ENCODE measurements at regions not wholly inside any gene's neighbourhood (a gene's known extent, or its start where the extent isn't known, plus 50 kb on each side); places are given as distances from the start of the nearest gene placed in this dataset.
"Not testable (repeated sequence)": the region's sequence is repeated elsewhere in the genome, so short reads cannot be mapped to it uniquely, and the experiment has no call there.

DNA sequence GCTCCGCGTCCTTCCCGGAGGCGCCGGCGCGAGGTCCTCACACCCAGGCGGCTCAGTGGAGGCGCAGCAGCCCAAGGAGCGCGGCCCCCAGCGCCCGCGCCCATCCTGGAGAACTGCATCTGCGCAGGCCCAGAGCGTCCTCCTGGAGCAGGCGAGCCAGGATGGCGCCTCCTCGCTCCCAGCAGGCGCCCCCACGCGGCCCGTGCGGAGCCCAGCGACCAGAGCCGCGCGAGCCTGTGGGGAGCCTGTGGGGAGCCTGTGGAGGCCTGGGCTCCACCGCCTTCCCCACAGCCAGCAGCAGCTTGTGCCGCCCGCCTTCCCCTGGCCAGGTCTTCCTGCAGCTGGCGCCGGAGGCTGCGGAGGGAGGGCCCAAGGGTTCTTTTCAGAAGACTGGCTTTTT lies 953.9 kb downstream of the TMEM121 start:
- H3K9ac ChIP-seq (ENCODE audit: low read length); H3K79me2 ChIP-seq (ENCODE audit: control insufficient read depth, insufficient read depth, low read length); H3K4me2 ChIP-seq (replicated peaks; ENCODE audit: low read depth, low read length, poor library complexity, severe bottlenecking); intact Hi-C loops (cut with micrococcal nuclease); DNase-seq; H3K36me3 ChIP-seq (replicated peaks in 1 of 2; ENCODE audit: control extremely low read depth in 1 of 2, control insufficient read depth in 1 of 2, extremely low read depth in 1 of 2, insufficient read depth in 2 of 2, low read length in 1 of 2); H3K4me1 ChIP-seq (ENCODE audit: control insufficient read depth in 2 of 2, insufficient read depth in 2 of 2, low read length in 2 of 2); H3K27ac Mint-ChIP-seq; H3K27me3 ChIP-seq (replicated peaks in 1 of 4; ENCODE audit: control extremely low read depth in 1 of 4, control insufficient read depth in 3 of 4, insufficient read depth in 4 of 4, low read length in 3 of 4); H3K27me3 Mint-ChIP-seq; CTCF ChIA-PET; H4K20me1 ChIP-seq (ENCODE audit: control insufficient read depth, insufficient read depth, low read length, poor library complexity, severe bottlenecking); H3K27ac ChIP-seq (ENCODE audit: low read length in 2 of 2); H3K9me3 Mint-ChIP-seq (ENCODE audit: insufficient read depth); H3K9me3 ChIP-seq (ENCODE audit: control extremely low read depth in 1 of 3, control insufficient read depth in 2 of 3, insufficient read depth in 1 of 3, low read length in 2 of 3); H3K4me3 ChIP-seq (ENCODE audit: control extremely low read depth in 1 of 5, extremely low read depth in 1 of 5, insufficient read depth in 1 of 5, low read depth in 2 of 5, low read length in 4 of 5); H3K4me3 Mint-ChIP-seq; ATAC-seq (ENCODE audit: low read depth); H2AFZ ChIP-seq (ENCODE audit: insufficient read depth, low read depth, low read length, poor library complexity, severe bottlenecking); H3K4me1 Mint-ChIP-seq; POLR2A ChIA-PET: not testable (repeated sequence)
- WGBS (ENCODE audit: insufficient coverage) = no CpG with 5 or more reads among the region's 34 CpGs

DNA sequence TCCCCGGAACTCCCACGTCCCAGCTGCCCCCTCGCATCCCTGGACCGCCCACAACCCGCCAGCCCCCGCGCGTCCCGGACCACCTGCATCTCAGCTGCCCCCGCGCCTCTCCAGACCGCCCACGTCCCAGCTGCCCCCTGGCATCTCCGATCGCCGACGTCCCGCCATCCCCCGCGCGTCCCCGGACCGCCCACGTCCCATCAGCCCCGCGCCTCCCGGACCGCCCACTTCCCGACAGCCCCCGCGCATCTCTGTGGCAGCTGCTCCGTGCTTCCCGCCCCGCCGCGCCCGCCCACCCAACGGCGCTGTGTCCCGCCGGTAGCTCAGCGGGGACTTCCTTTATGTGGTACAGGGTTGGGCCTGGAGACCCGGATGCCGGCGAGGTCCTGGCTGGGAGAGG lies 955.8 kb downstream of the TMEM121 start:
- H3K27me3 Mint-ChIP-seq; H2AFZ ChIP-seq (ENCODE audit: insufficient read depth, low read depth, low read length, poor library complexity, severe bottlenecking); DNase-seq; H3K36me3 ChIP-seq (replicated peaks in 1 of 2; ENCODE audit: control extremely low read depth in 1 of 2, control insufficient read depth in 1 of 2, extremely low read depth in 1 of 2, insufficient read depth in 2 of 2, low read length in 1 of 2); H3K27ac ChIP-seq (ENCODE audit: low read length in 2 of 2); H4K20me1 ChIP-seq (ENCODE audit: control insufficient read depth, insufficient read depth, low read length, poor library complexity, severe bottlenecking); intact Hi-C loops (cut with micrococcal nuclease); H3K27ac Mint-ChIP-seq; H3K4me1 ChIP-seq (ENCODE audit: control insufficient read depth in 2 of 2, insufficient read depth in 2 of 2, low read length in 2 of 2); H3K4me1 Mint-ChIP-seq; H3K4me3 Mint-ChIP-seq; H3K4me3 ChIP-seq (ENCODE audit: control extremely low read depth in 1 of 5, extremely low read depth in 1 of 5, insufficient read depth in 1 of 5, low read depth in 2 of 5, low read length in 4 of 5); POLR2A ChIA-PET; ATAC-seq (ENCODE audit: low read depth); H3K4me2 ChIP-seq (replicated peaks; ENCODE audit: low read depth, low read length, poor library complexity, severe bottlenecking); H3K27me3 ChIP-seq (replicated peaks in 1 of 4; ENCODE audit: control extremely low read depth in 1 of 4, control insufficient read depth in 3 of 4, insufficient read depth in 4 of 4, low read length in 3 of 4); CTCF ChIA-PET; H3K9ac ChIP-seq (ENCODE audit: low read length); H3K79me2 ChIP-seq (ENCODE audit: control insufficient read depth, insufficient read depth, low read length); H3K9me3 ChIP-seq (ENCODE audit: control extremely low read depth in 1 of 3, control insufficient read depth in 2 of 3, insufficient read depth in 1 of 3, low read length in 2 of 3); H3K9me3 Mint-ChIP-seq (ENCODE audit: insufficient read depth): not testable (repeated sequence)
- 84% methylated on average over 5 of the region's 45 CpGs for WGBS (ENCODE audit: insufficient coverage)

- CTCF ChIA-PET = interaction anchor here (1.1 kb wide), 1 partner anchor 50 kb away, joined by 3 read pairs; no protein-coding TSS in a partner anchor
- POLR2A ChIA-PET = no interaction called here
- H3K27ac Mint-ChIP-seq = no peak overlapping the region
These were observed 961.2 kb downstream of the TMEM121 start for GRCh38 chr14:106487600-106487999.

More at GRCh38 chr14:106487600-106487999, 961.2 kb downstream of the TMEM121 start:
- Histone ChIP-seq H2AFZ (ENCODE audit: insufficient read depth, low read depth, low read length, poor library complexity, severe bottlenecking) (no peak overlapping the region), H3K9me3 (ENCODE audit: control extremely low read depth in 1 of 3, control insufficient read depth in 2 of 3, insufficient read depth in 1 of 3, low read length in 2 of 3) (peaks cover 0 to 3% (median 0%) of the 10 kb centered on the region in 3 donors), H3K27me3 (replicated peaks in 1 of 4; ENCODE audit: control extremely low read depth in 1 of 4, control insufficient read depth in 3 of 4, insufficient read depth in 4 of 4, low read length in 3 of 4) (no peaks in the 10 kb centered on the region), H3K4me1 (ENCODE audit: control insufficient read depth in 2 of 2, insufficient read depth in 2 of 2, low read length in 2 of 2) (no peaks in the 10 kb centered on the region), H3K27ac (ENCODE audit: low read length in 2 of 2) (no peak overlapping the region), H3K9ac (ENCODE audit: low read length) (no peak overlapping the region), H3K79me2 (ENCODE audit: control insufficient read depth, insufficient read depth, low read length) (no peaks in the 10 kb centered on the region), H4K20me1 (ENCODE audit: control insufficient read depth, insufficient read depth, low read length, poor library complexity, severe bottlenecking) (no peaks in the 10 kb centered on the region), H3K4me3 (ENCODE audit: control extremely low read depth in 1 of 5, extremely low read depth in 1 of 5, insufficient read depth in 1 of 5, low read depth in 2 of 5, low read length in 4 of 5) (no peak overlapping the region), H3K36me3 (replicated peaks in 1 of 2; ENCODE audit: control extremely low read depth in 1 of 2, control insufficient read depth in 1 of 2, extremely low read depth in 1 of 2, insufficient read depth in 2 of 2, low read length in 1 of 2) (no peaks in the 10 kb centered on the region), H3K4me2 (replicated peaks; ENCODE audit: low read depth, low read length, poor library complexity, severe bottlenecking) (no peak overlapping the region)
- intact Hi-C loops (cut with micrococcal nuclease) = no loop called here
- Mint-ChIP-seq H3K4me3 (no peak overlapping the region), H3K4me1 (no peaks in the 10 kb centered on the region), H3K9me3 (ENCODE audit: insufficient read depth) (no peaks in the 10 kb centered on the region), H3K27me3 (peaks cover 4% of the 10 kb centered on the region)
- DNase-seq = no peak
- WGBS (ENCODE audit: insufficient coverage) = no CpG with 5 or more reads among the region's 2 CpGs
- TF ChIP-seq EZH2 (IDR thresholded peaks at IDR 0.05; ENCODE audit: borderline replicate concordance, insufficient read depth, low read depth, low read length, poor library complexity, severe bottlenecking) (no peak), CTCF (IDR thresholded peaks at IDR 0.05) (no peak)
- ATAC-seq (ENCODE audit: low read depth) = no peak
